Adrenal gland (tissue), 5 donors: ENCODE measurements at regions not wholly inside any gene's neighbourhood (a gene's known extent, or its start where the extent isn't known, plus 50 kb on each side); places are given as distances from the start of the nearest gene placed in this dataset.

Experiments
- POLR2A ChIP-seq, 2 donors: fragments of 450-650 bp; IDR thresholded peaks; one replicate each; pipeline ENCODE4 v1.6.1; 2017; ENCODE audit warnings: antibody characterized with exemption in 2 of 2, mild to moderate bottlenecking in 2 of 2, moderate library complexity in 1 of 2
- TF ChIP-seq, protein P1 (sequence below), 6 experiments: fragments of 450-650 bp in 4 of 6; fragments of 200-600 bp in 2 of 6; sonication (generic) in 1 of 6; IDR thresholded peaks; 1 replicate in 5 of 6; 2 replicates in 1 of 6; pipeline versions ENCODE4 v1.5.1 to v1.8.0; 2016 to 2021; ENCODE audit warnings: antibody characterized with exemption in 6 of 6, mild to moderate bottlenecking in 2 of 6, moderate library complexity in 1 of 6
- donor health status: DM: no; HTN: no; CAD: no.

DNA sequence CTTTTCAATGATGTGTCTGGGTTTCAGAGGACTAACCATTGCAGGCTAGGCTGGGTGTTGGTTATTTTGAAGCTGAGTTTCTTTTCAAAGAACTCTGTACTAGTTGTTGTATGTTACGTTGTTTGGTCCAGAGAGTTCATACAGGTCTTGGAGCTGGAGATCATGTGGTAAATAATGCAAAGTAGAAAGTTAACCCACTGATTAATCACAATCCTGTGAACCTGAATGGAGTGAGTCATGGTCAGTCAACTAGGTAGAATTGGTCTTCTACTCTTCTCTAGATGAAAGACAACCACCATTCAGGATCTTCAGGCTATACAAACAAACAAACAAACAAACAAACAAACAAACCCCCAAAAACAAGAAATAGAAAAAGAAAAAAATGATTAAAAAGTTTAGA, 388.9 kb upstream of the ACTBL2 start:
- TF ChIP-seq, protein P1, sequence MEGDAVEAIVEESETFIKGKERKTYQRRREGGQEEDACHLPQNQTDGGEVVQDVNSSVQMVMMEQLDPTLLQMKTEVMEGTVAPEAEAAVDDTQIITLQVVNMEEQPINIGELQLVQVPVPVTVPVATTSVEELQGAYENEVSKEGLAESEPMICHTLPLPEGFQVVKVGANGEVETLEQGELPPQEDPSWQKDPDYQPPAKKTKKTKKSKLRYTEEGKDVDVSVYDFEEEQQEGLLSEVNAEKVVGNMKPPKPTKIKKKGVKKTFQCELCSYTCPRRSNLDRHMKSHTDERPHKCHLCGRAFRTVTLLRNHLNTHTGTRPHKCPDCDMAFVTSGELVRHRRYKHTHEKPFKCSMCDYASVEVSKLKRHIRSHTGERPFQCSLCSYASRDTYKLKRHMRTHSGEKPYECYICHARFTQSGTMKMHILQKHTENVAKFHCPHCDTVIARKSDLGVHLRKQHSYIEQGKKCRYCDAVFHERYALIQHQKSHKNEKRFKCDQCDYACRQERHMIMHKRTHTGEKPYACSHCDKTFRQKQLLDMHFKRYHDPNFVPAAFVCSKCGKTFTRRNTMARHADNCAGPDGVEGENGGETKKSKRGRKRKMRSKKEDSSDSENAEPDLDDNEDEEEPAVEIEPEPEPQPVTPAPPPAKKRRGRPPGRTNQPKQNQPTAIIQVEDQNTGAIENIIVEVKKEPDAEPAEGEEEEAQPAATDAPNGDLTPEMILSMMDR (IDR thresholded peaks at IDR 0.05) = no peak
- TF ChIP-seq POLR2A (IDR thresholded peaks at IDR 0.05) = no peak
